Amniotic epithelial cell (primary cell): ENCODE measurements at regions not wholly inside any gene's neighbourhood (a gene's known extent, or its start where the extent isn't known, plus 50 kb on each side); places are given as distances from the start of the nearest gene placed in this dataset.
A peak's percentile ranks its signal among the peaks of the same experiment; 100 is the strongest.
"Not testable (repeated sequence)": the region's sequence is repeated elsewhere in the genome, so short reads cannot be mapped to it uniquely, and the experiment has no call there.

Experiments
- DNase-seq: peaks from one replicate; pipeline ENCODE4 v3.0.0-alpha.2; 2010; ENCODE audit warnings: low read depth

DNA sequence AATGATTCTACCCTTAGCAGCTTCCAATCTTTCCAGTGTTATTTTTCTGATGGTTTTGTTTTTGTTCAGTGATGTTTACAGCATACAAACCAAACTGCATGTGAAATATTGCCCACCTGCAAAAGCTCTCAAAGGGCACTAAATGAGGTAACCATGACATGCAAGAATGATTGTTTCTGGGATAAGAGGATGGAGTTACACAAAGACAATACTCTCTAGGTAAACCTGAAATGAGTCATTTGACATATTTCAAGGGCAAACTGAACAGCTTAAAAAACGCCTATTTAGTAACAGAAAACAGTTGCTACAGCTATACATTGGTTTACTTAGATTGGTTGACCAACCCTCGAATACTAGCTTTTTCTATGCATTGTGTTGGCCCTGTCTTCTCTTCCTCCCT is 481.7 kb downstream of the ZPLD1 start:
- DNase-seq, result no peak

DNA sequence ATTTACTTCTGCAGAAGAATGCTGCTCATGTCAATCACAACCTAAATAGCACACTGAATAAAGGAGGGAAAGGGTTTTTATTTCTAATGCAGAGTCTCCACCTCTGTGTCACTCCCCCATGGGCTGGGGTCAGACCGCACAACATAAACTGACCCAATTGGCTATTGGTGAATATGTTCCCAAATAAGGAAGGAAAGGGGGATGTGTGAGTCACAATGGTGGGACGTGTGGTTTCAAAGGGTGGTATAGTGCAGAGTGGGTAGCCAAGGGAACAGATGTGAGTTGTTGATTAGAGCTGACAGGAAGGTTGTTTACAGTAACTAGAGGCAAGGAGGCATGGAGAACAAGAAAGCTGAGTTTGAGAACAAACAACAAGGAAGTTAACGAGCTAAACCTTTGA is 491.8 kb downstream of the ZPLD1 start:
- no peak for DNase-seq

- no peak for DNase-seq
Observed at GRCh38 chr3:102933377-102933776, 498.6 kb downstream of the ZPLD1 start.

GRCh38 chr3:102936511-102937045 is 501.8 kb downstream of the ZPLD1 start:
- DNase-seq, result peak; percentile 7

- DNase-seq, result no peak
Observed at GRCh38 chr3:102941786-102942185, 507.0 kb downstream of the ZPLD1 start.

- not testable (repeated sequence) for DNase-seq
Observed at GRCh38 chr3:102946445-102946844, 511.6 kb downstream of the ZPLD1 start.

DNA sequence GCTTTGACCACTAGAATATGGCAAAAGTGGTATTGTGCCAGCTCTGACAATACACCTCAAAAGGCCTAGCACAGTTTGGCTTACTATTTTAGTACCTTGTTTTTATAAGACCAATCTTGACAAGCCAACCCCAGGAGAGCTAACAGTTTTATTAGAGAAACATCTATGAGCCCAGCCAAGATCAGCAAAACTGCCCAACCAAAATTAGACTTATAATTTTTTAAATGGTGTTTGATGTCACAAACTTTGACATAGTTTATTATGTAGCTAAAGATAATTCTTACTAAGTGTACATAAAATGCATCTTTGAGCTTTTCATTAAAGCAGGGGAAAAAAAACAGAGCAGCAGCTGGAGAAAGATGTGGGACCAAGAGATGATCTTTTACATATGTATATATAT is 537.5 kb downstream of the ZPLD1 start:
- DNase-seq, result no peak

- DNase-seq, result no peak
Observed at GRCh38 chr3:102974333-102974732, 539.5 kb downstream of the ZPLD1 start.

- DNase-seq, result peak; percentile 30
Observed at GRCh38 chr3:102979191-102979590, 544.4 kb downstream of the ZPLD1 start.

DNA sequence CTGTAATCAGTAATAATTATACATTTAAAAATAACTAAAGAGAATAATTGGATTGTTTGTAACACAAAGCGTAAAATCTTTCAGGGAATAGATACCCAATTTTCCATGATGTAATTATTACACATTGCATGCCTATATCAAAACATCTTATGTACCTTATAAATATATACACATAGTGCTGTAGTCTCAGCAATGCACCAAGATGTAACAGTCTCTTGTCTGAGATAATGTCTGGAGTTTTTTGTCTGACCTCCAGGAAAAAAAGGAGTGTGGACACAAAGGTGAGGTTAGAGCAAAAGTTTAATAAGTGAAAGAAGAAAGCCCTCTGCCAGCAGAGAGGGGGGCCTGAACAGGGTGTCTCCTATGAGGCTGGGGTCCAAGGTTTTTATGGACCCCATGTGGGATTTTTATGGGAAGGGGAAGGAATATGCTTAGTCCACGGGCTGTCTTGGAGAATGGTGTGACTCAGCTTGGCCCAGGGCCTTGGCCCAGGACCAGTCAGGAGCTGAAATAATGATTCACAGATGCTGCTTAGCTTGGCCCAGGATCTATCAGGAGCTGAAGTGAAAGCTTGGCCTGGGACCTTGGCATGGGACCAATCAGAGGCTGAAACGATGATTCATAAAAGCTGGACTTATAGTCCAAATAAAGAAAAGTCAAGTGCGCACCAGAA is 545.0 kb downstream of the ZPLD1 start:
- peak; percentile 87 for DNase-seq

DNA sequence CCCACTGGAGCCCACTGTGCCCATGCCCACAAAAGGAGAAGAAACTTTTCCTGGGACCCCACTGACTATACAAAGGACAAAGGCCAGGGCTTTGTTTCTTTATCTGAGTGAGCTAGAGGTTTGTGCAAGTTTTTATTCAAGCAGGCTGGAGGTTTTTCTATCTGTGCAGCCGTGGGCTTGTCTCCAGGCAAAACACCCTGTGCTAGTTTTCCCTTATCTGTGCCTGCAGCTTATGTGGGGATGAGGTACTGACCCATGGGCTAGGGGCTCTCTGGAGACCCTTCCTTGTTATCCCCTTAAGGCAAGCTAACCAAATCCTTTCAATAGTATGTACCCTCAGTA is 545.5 kb downstream of the ZPLD1 start:
- no peak for DNase-seq

GRCh38 chr3:103002425-103003176 is 567.8 kb downstream of the ZPLD1 start:
- no peak for DNase-seq

DNA sequence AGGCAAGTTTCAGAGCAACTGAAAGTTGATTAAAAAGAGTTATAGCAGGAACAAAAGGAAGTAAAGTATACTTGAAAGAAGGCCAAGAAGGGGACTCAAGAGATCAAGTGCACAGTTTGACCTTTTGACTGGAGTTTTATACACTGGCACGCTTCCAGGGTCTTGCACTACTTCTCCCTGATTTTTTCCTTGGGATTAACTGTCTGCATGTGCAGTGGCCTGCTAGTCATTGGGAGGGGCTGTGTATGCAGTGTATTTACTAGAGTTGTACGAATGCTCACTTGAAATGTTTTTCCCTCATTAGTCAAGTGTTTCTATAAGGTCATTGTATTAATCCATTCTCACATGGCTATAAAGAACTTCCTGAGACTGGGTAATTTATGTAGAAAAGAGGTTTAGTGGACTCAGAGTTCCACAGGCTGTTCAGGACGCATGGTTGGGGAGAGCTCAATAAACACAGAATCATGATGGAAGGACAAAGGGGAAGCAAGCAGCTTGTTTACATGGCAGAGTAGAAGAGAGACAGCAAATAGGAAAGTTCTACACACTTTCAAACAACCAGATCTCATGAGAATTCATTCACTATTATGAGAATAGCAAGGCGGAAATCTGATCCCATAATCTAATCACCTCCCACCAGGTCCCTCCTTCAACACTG is 571.8 kb downstream of the ZPLD1 start:
- no peak for DNase-seq

- DNase-seq, result no peak
Observed at GRCh38 chr3:103009609-103010008, 574.8 kb downstream of the ZPLD1 start.

DNA sequence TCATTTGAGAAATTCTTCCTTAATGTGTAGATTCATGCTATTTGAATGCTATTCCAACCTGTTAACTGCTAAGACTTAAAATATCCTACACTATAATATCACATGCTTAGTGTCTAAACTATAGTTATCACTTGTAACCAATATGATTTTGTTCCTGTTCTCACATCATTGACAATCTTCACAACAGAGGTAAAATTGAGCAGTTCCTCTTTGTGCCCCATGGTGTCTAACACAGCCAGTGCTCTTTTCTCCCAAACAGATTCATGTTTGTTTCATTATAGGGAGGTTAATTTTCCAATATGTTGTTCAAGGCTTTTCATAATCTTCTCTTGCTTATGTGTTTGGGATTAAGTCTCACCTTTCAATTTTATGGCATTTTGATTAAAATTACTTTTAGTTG is 591.1 kb downstream of the ZPLD1 start:
- no peak for DNase-seq

GRCh38 chr3:103033841-103034240 is 599.0 kb downstream of the ZPLD1 start:
- no peak for DNase-seq

DNA sequence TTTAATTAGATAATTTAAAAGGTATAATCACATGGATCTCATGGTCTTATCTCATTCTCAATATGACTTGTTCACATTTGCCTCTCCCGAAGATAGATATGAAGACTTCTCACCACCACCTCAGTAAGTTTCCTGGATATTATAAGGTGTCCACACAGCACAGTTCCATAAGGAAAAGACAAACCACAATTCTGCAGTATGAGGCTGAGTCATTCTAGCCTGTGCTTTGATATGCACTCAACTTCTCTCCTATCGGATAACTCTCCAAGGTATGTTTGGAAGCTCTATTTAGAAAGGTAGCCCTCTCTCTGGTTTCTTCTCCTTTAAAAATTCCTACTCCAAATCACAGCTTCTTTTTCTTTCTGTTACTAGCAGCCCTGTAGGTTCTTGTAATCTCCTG is 612.8 kb downstream of the ZPLD1 start:
- DNase-seq, result peak; percentile 31

DNA sequence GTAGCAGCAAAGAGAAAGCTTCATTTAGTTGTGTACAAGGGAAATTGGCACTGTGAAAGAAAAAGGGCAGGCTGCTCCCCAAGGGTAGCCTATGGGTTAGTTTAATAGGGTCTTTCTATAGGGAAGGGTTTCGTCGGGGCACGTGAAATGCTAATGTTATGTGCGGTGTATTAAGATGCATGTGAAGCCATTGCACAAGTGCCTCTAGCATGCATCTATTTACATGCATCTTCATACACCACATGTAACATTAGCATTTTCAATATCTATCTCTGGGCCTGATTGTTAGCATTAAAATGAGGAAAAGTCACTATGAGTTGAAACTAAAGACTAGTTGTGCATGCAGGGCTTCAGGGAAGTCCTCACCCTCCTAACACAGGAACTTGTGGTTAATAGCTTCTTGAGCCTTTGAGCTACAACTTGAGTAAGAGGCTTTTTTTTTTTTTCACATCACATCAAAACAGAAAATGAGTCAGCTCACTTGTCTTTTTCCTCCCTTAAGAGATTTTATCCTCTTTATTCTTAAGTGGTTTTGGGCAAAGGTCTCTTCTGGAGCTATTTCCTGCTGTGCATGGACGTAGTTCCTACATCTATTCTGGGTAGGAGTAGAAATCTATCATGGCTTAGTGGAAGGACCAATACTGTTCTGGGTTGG is 613.4 kb downstream of the ZPLD1 start:
- peak; percentile 62 for DNase-seq

- peak; percentile 4 for DNase-seq
Observed at GRCh38 chr3:103052236-103052830, 617.5 kb downstream of the ZPLD1 start.

- no peak for DNase-seq
Observed at GRCh38 chr3:103055021-103055520, 620.3 kb downstream of the ZPLD1 start.

GRCh38 chr3:103056542-103056941 is 621.7 kb downstream of the ZPLD1 start:
- no peak for DNase-seq

GRCh38 chr3:103057003-103057402 is 622.2 kb downstream of the ZPLD1 start:
- DNase-seq, result no peak
